Left lung (tissue), 4 donors: ENCODE measurements at regions not wholly inside any gene's neighbourhood (a gene's known extent, or its start where the extent isn't known, plus 50 kb on each side); places are given as distances from the start of the nearest gene placed in this dataset.

Source experiments
- ATAC-seq: fragments of 200-7000 bp; cut with Tn5 transposase; one replicate; pipeline ENCODE4 v1.9.1; 2020; ENCODE audit warnings: moderate library complexity
- DNase-seq, 4 donors: peaks; one replicate each; pipeline ENCODE4 v3.0.0-alpha.2; 2013 to 2020
- H3K27ac ChIP-seq, 2 donors: fragments of 200-600 bp; sonication (generic) in 1 of 2; one replicate each; pipeline versions ENCODE4 v1.5.0 to v1.8.0; 2020 to 2021
- H3K27me3 ChIP-seq, 2 donors: fragments of 200-600 bp; sonication (generic) in 1 of 2; one replicate each; pipeline versions ENCODE4 v1.5.0 to v1.8.0; 2020 to 2021
- H3K36me3 ChIP-seq, 2 donors: fragments of 200-600 bp; sonication (generic) in 1 of 2; one replicate each; pipeline versions ENCODE4 v1.5.0 to v1.8.0; 2020 to 2021
- H3K4me1 ChIP-seq, 2 donors: fragments of 200-600 bp; one replicate each; pipeline ENCODE4 v1.8.0; 2021
- H3K4me3 ChIP-seq, 2 donors: fragments of 200-600 bp; sonication (generic) in 1 of 2; one replicate each; pipeline versions ENCODE4 v1.5.0 to v1.8.0; 2020 to 2021; ENCODE audit warnings: mild to moderate bottlenecking in 1 of 2
- H3K9me3 ChIP-seq, 2 donors: fragments of 200-600 bp; sonication (generic) in 1 of 2; one replicate each; pipeline versions ENCODE4 v1.5.0 to v1.8.0; 2020 to 2021
- CTCF ChIP-seq, 2 donors: fragments of 200-600 bp; sonication (generic) in 1 of 2; IDR thresholded peaks; one replicate each; pipeline versions ENCODE4 v1.5.0 to v1.8.0; 2021; ENCODE audit warnings: antibody characterized with exemption in 2 of 2
- intact Hi-C, 2 donors: fragments of 100-400 bp; cut with DNase I; formaldehyde crosslinking; loops; one replicate each; pipeline versions ENCODE4 v1.11.2 to v1.14.2; 2022
- donor health status: DM: no; HTN: yes; CAD: no.
- donor health status: DM: no; HTN: no; CAD: no.

- TF ChIP-seq CTCF (IDR thresholded peaks at IDR 0.05), result no peak
- no peak for ATAC-seq
- intact Hi-C loops, result no loop called here
- DNase-seq, result no peak
- Histone ChIP-seq H3K4me1 (no peaks in the 10 kb centered on the region), H3K36me3 (no peaks in the 10 kb centered on the region), H3K27me3 (no peaks in the 10 kb centered on the region), H3K27ac (no peak overlapping the region), H3K4me3 (no peak overlapping the region), H3K9me3 (no peaks in the 10 kb centered on the region)
Observed at GRCh38 chr3:27573780-27574437, 89.7 kb upstream of the SLC4A7 start.

GRCh38 chr3:27573138-27573537, 89.0 kb upstream of the SLC4A7 start:
- no peaks in the 10 kb centered on the region for H3K9me3 ChIP-seq
- no peak overlapping the region for H3K27ac ChIP-seq
- intact Hi-C loops, result no loop called here
- H3K4me1 ChIP-seq, result peaks cover 0 to 6% of the 10 kb centered on the region in 2 donors
- DNase-seq, result no peak
- H3K27me3 ChIP-seq, result no peaks in the 10 kb centered on the region
- no peak for ATAC-seq
- no peak overlapping the region for H3K4me3 ChIP-seq
- TF ChIP-seq CTCF (IDR thresholded peaks at IDR 0.05), result no peak
- H3K36me3 ChIP-seq, result no peaks in the 10 kb centered on the region

GRCh38 chr3:27571345-27571744, 87.2 kb upstream of the SLC4A7 start:
- ATAC-seq (no peak), DNase-seq (no peak)
- no peaks in the 10 kb centered on the region for H3K36me3 ChIP-seq
- intact Hi-C loops, result no loop called here
- H3K27ac ChIP-seq, result no peak overlapping the region
- TF ChIP-seq CTCF (IDR thresholded peaks at IDR 0.05), result no peak
- no peaks in the 10 kb centered on the region for H3K9me3 ChIP-seq
- no peaks in the 10 kb centered on the region for H3K27me3 ChIP-seq
- no peak overlapping the region for H3K4me3 ChIP-seq
- peaks cover 0 to 6% of the 10 kb centered on the region in 2 donors for H3K4me1 ChIP-seq

GRCh38 chr3:27570421-27571106, 86.4 kb upstream of the SLC4A7 start:
- ATAC-seq (peak; percentile 19), DNase-seq (no peak)
- no peaks in the 10 kb centered on the region for H3K27me3 ChIP-seq
- peaks cover 0 to 6% of the 10 kb centered on the region in 2 donors for H3K4me1 ChIP-seq
- no peak overlapping the region for H3K27ac ChIP-seq
- no peaks in the 10 kb centered on the region for H3K9me3 ChIP-seq
- H3K36me3 ChIP-seq, result no peaks in the 10 kb centered on the region
- intact Hi-C loops, result no loop called here
- no peak for TF ChIP-seq CTCF (IDR thresholded peaks at IDR 0.05)
- H3K4me3 ChIP-seq, result no peak overlapping the region

- intact Hi-C loops, result no loop called here
- DNase-seq (peak in 1 of 4 donors; percentile 66), ATAC-seq (peak; percentile 69)
Observed at GRCh38 chr3:27568393-27568792, 84.2 kb upstream of the SLC4A7 start.

More at GRCh38 chr3:27568393-27568792, 84.2 kb upstream of the SLC4A7 start:
- H3K4me1 ChIP-seq, result peaks cover 0 to 6% of the 10 kb centered on the region in 2 donors
- no peak overlapping the region for H3K4me3 ChIP-seq
- no peaks in the 10 kb centered on the region for H3K9me3 ChIP-seq
- TF ChIP-seq CTCF (IDR thresholded peaks at IDR 0.05), result no peak
- no peak overlapping the region for H3K27ac ChIP-seq
- no peaks in the 10 kb centered on the region for H3K36me3 ChIP-seq
- no peaks in the 10 kb centered on the region for H3K27me3 ChIP-seq
